CD4-positive, alpha-beta T cell treated with Interleukin-17A for 1 hour (primary cell): ENCODE measurements at regions not wholly inside any gene's neighbourhood (a gene's known extent, or its start where the extent isn't known, plus 50 kb on each side); places are given as distances from the start of the nearest gene placed in this dataset.

ENCODE experiments used
- DNase-seq: peaks from one replicate; pipeline ENCODE4 v3.0.0-alpha.2; 2020

GRCh38 chr16:79437764-79438751 is 162.5 kb downstream of the MAF start:
- DNase-seq: no peak

- no peak for DNase-seq
Measured at GRCh38 chr16:79436885-79437284, 163.7 kb downstream of the MAF start.

GRCh38 chr16:79434771-79435170 is 165.8 kb downstream of the MAF start:
- DNase-seq: no peak

GRCh38 chr16:79434092-79434491 is 166.4 kb downstream of the MAF start:
- no peak for DNase-seq

GRCh38 chr16:79431923-79432322 is 168.6 kb downstream of the MAF start:
- no peak for DNase-seq

- no peak for DNase-seq
Measured at GRCh38 chr16:79430191-79430678, 170.3 kb downstream of the MAF start.

GRCh38 chr16:79429381-79430190 is 171.0 kb downstream of the MAF start:
- no peak for DNase-seq

GRCh38 chr16:79426663-79427062 is 173.9 kb downstream of the MAF start:
- DNase-seq: no peak

GRCh38 chr16:79422064-79422463 is 178.5 kb downstream of the MAF start:
- DNase-seq: no peak

GRCh38 chr16:79421126-79421525 is 179.4 kb downstream of the MAF start:
- no peak for DNase-seq

- DNase-seq: no peak
Measured at GRCh38 chr16:79420493-79420892, 180.0 kb downstream of the MAF start.

- DNase-seq: no peak
Measured at GRCh38 chr16:79419148-79419547, 181.4 kb downstream of the MAF start.

GRCh38 chr16:79417601-79418008 is 182.9 kb downstream of the MAF start:
- DNase-seq: no peak

GRCh38 chr16:79415983-79416640 is 184.4 kb downstream of the MAF start:
- DNase-seq: peak; percentile 21

GRCh38 chr16:79412783-79413225 is 187.7 kb downstream of the MAF start:
- DNase-seq: no peak

- no peak for DNase-seq
Measured at GRCh38 chr16:79411805-79412204, 188.7 kb downstream of the MAF start.

- DNase-seq: no peak
Measured at GRCh38 chr16:79411357-79411756, 189.2 kb downstream of the MAF start.

- DNase-seq: no peak
Measured at GRCh38 chr16:79409978-79410377, 190.6 kb downstream of the MAF start.

- DNase-seq: no peak
Measured at GRCh38 chr16:79408355-79408754, 192.2 kb downstream of the MAF start.

- no peak for DNase-seq
Measured at GRCh38 chr16:79407461-79408135, 192.9 kb downstream of the MAF start.

GRCh38 chr16:79407005-79407404 is 193.5 kb downstream of the MAF start:
- DNase-seq: no peak

GRCh38 chr16:79404571-79404970 is 196.0 kb downstream of the MAF start:
- no peak for DNase-seq
